Peyer's patch (tissue), 4 donors: ENCODE measurements at regions not wholly inside any gene's neighbourhood (a gene's known extent, or its start where the extent isn't known, plus 50 kb on each side); places are given as distances from the start of the nearest gene placed in this dataset.

Experiments
- POLR2A ChIP-seq, 2 donors: fragments of 450-650 bp; IDR thresholded peaks; one replicate each; pipeline ENCODE4 v1.5.1; 2017; ENCODE audit warnings: antibody characterized with exemption in 2 of 2, mild to moderate bottlenecking in 2 of 2, moderate library complexity in 2 of 2
- TF ChIP-seq, protein P1 (sequence below), 6 experiments: fragments of 450-650 bp in 4 of 6; fragments of 200-600 bp in 2 of 6; sonication (generic) in 1 of 6; IDR thresholded peaks; one replicate each; pipeline ENCODE4 v1.5.1; 2017 to 2019; ENCODE audit warnings: antibody characterized with exemption in 6 of 6, mild to moderate bottlenecking in 3 of 6, moderate library complexity in 1 of 6

DNA sequence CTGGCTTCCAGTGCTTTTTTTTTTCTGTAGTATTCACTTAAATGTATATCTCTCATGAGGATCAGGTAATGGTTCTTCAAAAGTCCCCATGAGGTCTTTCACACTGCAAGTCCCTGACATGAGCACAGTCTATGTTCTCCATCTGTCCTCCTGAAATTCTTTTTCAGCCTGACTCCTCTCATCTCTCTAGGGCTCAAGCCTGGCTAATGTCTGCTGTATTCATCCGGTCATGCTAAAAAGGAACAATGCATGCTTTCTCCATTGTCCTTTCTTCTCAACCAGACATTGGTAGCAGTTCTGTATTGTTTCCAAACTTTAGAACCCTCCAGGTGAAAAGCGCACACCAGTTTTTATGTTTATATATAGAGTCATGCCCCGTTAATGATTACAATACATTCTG, 368.3 kb upstream of the OLFM3 start:
- TF ChIP-seq, protein P1, sequence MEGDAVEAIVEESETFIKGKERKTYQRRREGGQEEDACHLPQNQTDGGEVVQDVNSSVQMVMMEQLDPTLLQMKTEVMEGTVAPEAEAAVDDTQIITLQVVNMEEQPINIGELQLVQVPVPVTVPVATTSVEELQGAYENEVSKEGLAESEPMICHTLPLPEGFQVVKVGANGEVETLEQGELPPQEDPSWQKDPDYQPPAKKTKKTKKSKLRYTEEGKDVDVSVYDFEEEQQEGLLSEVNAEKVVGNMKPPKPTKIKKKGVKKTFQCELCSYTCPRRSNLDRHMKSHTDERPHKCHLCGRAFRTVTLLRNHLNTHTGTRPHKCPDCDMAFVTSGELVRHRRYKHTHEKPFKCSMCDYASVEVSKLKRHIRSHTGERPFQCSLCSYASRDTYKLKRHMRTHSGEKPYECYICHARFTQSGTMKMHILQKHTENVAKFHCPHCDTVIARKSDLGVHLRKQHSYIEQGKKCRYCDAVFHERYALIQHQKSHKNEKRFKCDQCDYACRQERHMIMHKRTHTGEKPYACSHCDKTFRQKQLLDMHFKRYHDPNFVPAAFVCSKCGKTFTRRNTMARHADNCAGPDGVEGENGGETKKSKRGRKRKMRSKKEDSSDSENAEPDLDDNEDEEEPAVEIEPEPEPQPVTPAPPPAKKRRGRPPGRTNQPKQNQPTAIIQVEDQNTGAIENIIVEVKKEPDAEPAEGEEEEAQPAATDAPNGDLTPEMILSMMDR (IDR thresholded peaks at IDR 0.05), result no peak
- TF ChIP-seq POLR2A (IDR thresholded peaks at IDR 0.05), result no peak
